MM.1S (cell line): ENCODE measurements at regions not wholly inside any gene's neighbourhood (a gene's known extent, or its start where the extent isn't known, plus 50 kb on each side); places are given as distances from the start of the nearest gene placed in this dataset.

ENCODE experiments used
- EZH2 ChIP-seq: fragments of 300-600 bp; sonication (generic); optimal IDR thresholded peaks from 2 replicates; pipeline ENCODE3; 2017; ENCODE audit warnings: low read depth, mild to moderate bottlenecking, antibody characterized with exemption, low read length, mixed read lengths
- EZH2phosphoT487 ChIP-seq: fragments of 300-600 bp; sonication (generic); IDR thresholded peaks from 2 replicates; pipeline ENCODE4 v1.6.1; 2018; ENCODE audit warnings: antibody characterized with exemption, low read length
- TF ChIP-seq, protein P1 (sequence below): fragments of 300-600 bp; sonication (generic); IDR thresholded peaks from 2 replicates; pipeline ENCODE4 v1.5.1; 2016; ENCODE audit warnings: antibody characterized with exemption, low read length, mixed read lengths

- TF ChIP-seq EZH2, result no peak
- TF ChIP-seq, protein P1, sequence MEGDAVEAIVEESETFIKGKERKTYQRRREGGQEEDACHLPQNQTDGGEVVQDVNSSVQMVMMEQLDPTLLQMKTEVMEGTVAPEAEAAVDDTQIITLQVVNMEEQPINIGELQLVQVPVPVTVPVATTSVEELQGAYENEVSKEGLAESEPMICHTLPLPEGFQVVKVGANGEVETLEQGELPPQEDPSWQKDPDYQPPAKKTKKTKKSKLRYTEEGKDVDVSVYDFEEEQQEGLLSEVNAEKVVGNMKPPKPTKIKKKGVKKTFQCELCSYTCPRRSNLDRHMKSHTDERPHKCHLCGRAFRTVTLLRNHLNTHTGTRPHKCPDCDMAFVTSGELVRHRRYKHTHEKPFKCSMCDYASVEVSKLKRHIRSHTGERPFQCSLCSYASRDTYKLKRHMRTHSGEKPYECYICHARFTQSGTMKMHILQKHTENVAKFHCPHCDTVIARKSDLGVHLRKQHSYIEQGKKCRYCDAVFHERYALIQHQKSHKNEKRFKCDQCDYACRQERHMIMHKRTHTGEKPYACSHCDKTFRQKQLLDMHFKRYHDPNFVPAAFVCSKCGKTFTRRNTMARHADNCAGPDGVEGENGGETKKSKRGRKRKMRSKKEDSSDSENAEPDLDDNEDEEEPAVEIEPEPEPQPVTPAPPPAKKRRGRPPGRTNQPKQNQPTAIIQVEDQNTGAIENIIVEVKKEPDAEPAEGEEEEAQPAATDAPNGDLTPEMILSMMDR, result no peak
- no peak for TF ChIP-seq EZH2phosphoT487
These were observed 241.4 kb downstream of the UQCRFS1 start for GRCh38 chr19:28971513-28971912.
